GM19468 (cell line): ENCODE measurements at regions not wholly inside any gene's neighbourhood (a gene's known extent, or its start where the extent isn't known, plus 50 kb on each side); places are given as distances from the start of the nearest gene placed in this dataset.

Source experiments
- ATAC-seq: cut with Tn5 transposase; IDR thresholded peaks from one replicate; pipeline ENCODE4 v1.9.1; 2021; ENCODE audit warnings: mild to moderate bottlenecking, moderate library complexity, moderate number of reproducible peaks; ENCODE audit not compliant: unreplicated experiment; ENCODE audit errors: extremely low read depth

GRCh38 chr13:31670831-31671617 lies 68.3 kb upstream of the RXFP2 start:
- no peak for ATAC-seq

DNA sequence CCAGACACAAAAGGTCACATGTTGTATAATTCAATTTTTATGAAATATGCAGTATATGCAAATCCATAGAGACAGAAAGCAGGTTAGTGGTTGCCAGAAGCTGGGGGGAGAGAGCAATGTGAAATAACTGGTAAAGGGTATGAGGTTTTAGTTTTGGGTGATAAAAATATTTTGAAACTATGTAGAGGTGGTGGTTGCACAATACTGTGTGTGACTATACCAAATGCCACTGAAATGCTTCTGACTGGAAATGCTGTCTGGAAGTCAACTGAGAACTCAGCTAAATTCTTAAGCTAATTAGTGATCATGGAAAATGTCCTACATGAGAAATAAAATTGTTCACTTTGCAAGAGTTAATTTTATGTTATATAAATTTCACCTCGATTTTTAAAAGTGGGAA lies 65.3 kb upstream of the RXFP2 start:
- no peak for ATAC-seq

GRCh38 chr13:31675440-31675953 lies 63.8 kb upstream of the RXFP2 start:
- ATAC-seq = no peak

- no peak for ATAC-seq
Measured at GRCh38 chr13:31681133-31681532, 58.2 kb upstream of the RXFP2 start.

GRCh38 chr13:31684466-31684865 lies 54.9 kb upstream of the RXFP2 start:
- ATAC-seq = no peak

- no peak for ATAC-seq
Measured at GRCh38 chr13:31686670-31687425, 52.5 kb upstream of the RXFP2 start.
